ENCODE measurements at regions not wholly inside any gene's neighbourhood (a gene's known extent, or its start where the extent isn't known, plus 50 kb on each side); places are given as distances from the start of the nearest gene placed in this dataset.

DNA sequence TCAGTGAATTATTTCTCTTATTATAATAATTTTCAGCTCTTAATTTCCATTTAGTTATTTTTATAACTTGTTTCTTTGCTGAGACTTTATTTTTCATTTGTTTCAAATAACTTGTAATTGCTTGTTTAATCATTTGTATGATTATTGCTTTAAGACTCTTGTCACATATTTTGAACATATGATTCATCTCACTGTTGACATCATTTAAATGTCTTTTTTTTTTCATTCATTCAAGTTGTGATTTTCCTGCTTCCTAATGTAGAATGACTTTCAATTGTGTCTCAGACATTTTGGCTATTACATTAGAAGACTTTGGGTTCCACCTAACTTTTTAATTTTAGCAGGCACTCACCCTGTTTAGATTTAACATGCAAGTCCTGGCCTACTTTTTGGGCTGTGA, 234.8 kb upstream of the DIPK2B start:
- in situ Hi-C loops (cut with MboI; ENCODE audit: low pct_ligation_motif_present in 1 of 4, low pct_unique_long_range_greater_than_20kb in 1 of 4, low sequenced_read_pairs in 3 of 4) = no loop called here
- Histone ChIP-seq H3K27me3 (no peaks in the 10 kb centered on the region), H3K9me3 (no peaks in the 10 kb centered on the region), H3K4me1 (no peaks in the 10 kb centered on the region), H3K27ac (no peak overlapping the region), H3K4me3 (no peak overlapping the region), H3K36me3 (no peaks in the 10 kb centered on the region)
- no peak for DNase-seq
- TF ChIP-seq EP300 (IDR thresholded peaks at IDR 0.05; ENCODE audit: low read depth) = no peak
- TF ChIP-seq, protein P1, sequence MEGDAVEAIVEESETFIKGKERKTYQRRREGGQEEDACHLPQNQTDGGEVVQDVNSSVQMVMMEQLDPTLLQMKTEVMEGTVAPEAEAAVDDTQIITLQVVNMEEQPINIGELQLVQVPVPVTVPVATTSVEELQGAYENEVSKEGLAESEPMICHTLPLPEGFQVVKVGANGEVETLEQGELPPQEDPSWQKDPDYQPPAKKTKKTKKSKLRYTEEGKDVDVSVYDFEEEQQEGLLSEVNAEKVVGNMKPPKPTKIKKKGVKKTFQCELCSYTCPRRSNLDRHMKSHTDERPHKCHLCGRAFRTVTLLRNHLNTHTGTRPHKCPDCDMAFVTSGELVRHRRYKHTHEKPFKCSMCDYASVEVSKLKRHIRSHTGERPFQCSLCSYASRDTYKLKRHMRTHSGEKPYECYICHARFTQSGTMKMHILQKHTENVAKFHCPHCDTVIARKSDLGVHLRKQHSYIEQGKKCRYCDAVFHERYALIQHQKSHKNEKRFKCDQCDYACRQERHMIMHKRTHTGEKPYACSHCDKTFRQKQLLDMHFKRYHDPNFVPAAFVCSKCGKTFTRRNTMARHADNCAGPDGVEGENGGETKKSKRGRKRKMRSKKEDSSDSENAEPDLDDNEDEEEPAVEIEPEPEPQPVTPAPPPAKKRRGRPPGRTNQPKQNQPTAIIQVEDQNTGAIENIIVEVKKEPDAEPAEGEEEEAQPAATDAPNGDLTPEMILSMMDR (IDR thresholded peaks at IDR 0.05) = no peak
- no peak for TF ChIP-seq POLR2AphosphoS5 (IDR thresholded peaks at IDR 0.05)
- no peak for TF ChIP-seq POLR2A (IDR thresholded peaks at IDR 0.05)
- intact Hi-C loops (cut with DNase I; ENCODE audit: low total_unique reads) = no loop called here

DNA sequence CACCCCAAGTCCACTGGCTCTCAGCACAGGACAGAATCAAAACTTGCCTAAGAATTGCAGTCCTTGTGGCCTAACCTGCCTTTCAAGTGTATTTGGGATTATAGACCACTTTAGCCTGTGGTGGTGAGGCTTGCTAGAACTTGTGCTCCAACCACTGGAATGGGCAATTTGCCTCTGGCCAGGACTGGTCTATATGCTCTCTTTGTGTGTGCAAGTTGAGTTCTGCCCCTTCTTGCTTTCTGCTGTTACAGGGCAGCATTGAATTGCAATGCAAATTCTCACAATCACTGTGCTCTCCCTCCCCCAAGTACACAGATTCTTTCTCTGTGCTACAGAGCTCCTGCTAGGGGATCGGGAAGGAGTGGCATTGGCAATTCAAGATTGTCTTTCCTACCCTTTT, 233.6 kb upstream of the DIPK2B start:
- H3K27ac ChIP-seq = no peak overlapping the region
- no peaks in the 10 kb centered on the region for H3K27me3 ChIP-seq
- no peak overlapping the region for H3K4me3 ChIP-seq
- in situ Hi-C loops (cut with MboI; ENCODE audit: low pct_ligation_motif_present in 1 of 4, low pct_unique_long_range_greater_than_20kb in 1 of 4, low sequenced_read_pairs in 3 of 4) = no loop called here
- no peak for DNase-seq
- H3K36me3 ChIP-seq = no peaks in the 10 kb centered on the region
- no peaks in the 10 kb centered on the region for H3K9me3 ChIP-seq
- H3K4me1 ChIP-seq = no peaks in the 10 kb centered on the region
- WGBS, 2 donors (ENCODE audit: low coverage in 1 of 2) = 56% methylated on average over 1 of the region's 1 CpG; no CpG with 5 or more reads in 1 of the 2 donors
- no peak for TF ChIP-seq POLR2AphosphoS5 (IDR thresholded peaks at IDR 0.05)
- TF ChIP-seq, protein P1 (IDR thresholded peaks at IDR 0.05) = no peak
- no peak for TF ChIP-seq POLR2A (IDR thresholded peaks at IDR 0.05)
- TF ChIP-seq EP300 (IDR thresholded peaks at IDR 0.05; ENCODE audit: low read depth) = no peak
- intact Hi-C loops (cut with DNase I; ENCODE audit: low total_unique reads) = no loop called here

- H3K36me3 ChIP-seq = no peaks in the 10 kb centered on the region
- H3K27ac ChIP-seq = no peak overlapping the region
- no peak overlapping the region for H3K4me3 ChIP-seq
- no peaks in the 10 kb centered on the region for H3K4me1 ChIP-seq
- H3K27me3 ChIP-seq = no peaks in the 10 kb centered on the region
- in situ Hi-C loops (cut with MboI; ENCODE audit: low pct_ligation_motif_present in 1 of 4, low pct_unique_long_range_greater_than_20kb in 1 of 4, low sequenced_read_pairs in 3 of 4) = no loop called here
- TF ChIP-seq POLR2A (IDR thresholded peaks at IDR 0.05) (no peak), POLR2AphosphoS5 (IDR thresholded peaks at IDR 0.05) (no peak), EP300 (IDR thresholded peaks at IDR 0.05; ENCODE audit: low read depth) (no peak)
- TF ChIP-seq, protein P1 (IDR thresholded peaks at IDR 0.05) = no peak
- H3K9me3 ChIP-seq = no peaks in the 10 kb centered on the region
- intact Hi-C loops (cut with DNase I; ENCODE audit: low total_unique reads) = no loop called here
- WGBS, 2 donors (ENCODE audit: low coverage in 1 of 2) = 70% methylated on average over 2 of the region's 2 CpGs; no CpG with 5 or more reads in 1 of the 2 donors
- DNase-seq = no peak
Observed at GRCh38 chrX:45428831-45429230, 228.2 kb upstream of the DIPK2B start.

DNA sequence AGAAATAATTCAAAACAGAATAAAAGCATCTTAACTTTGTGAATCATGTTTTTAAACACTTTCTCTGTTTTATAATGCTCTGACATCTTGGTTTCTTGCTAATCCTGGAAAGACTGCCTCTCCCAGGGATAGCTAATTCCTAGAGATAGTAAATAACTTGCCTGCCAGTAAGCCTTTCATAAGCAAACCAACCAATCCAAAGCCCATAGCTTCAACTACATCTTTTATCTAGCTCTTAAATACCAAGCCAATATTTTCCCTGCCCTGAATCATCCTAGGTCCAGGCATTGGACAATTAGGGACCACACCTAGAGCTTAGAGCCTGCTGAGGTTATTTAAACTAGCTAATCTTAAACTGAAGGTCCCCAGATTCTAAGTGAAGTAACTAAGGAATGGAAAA, 223.7 kb upstream of the DIPK2B start:
- Histone ChIP-seq H3K27me3 (no peaks in the 10 kb centered on the region), H3K4me1 (no peaks in the 10 kb centered on the region), H3K4me3 (no peak overlapping the region), H3K9me3 (no peaks in the 10 kb centered on the region), H3K36me3 (no peaks in the 10 kb centered on the region), H3K27ac (no peak overlapping the region)
- no peak for TF ChIP-seq EP300 (IDR thresholded peaks at IDR 0.05; ENCODE audit: low read depth)
- TF ChIP-seq, protein P1 (IDR thresholded peaks at IDR 0.05) = no peak
- TF ChIP-seq POLR2A (IDR thresholded peaks at IDR 0.05) = no peak
- no peak for TF ChIP-seq POLR2AphosphoS5 (IDR thresholded peaks at IDR 0.05)
- in situ Hi-C loops (cut with MboI; ENCODE audit: low pct_ligation_motif_present in 1 of 4, low pct_unique_long_range_greater_than_20kb in 1 of 4, low sequenced_read_pairs in 3 of 4) (no loop called here), intact Hi-C loops (cut with DNase I; ENCODE audit: low total_unique reads) (no loop called here)
- no peak for DNase-seq

All from transverse colon (tissue), 4 donors.